Right lobe of liver (tissue), 4 donors: ENCODE measurements at regions not wholly inside any gene's neighbourhood (a gene's known extent, or its start where the extent isn't known, plus 50 kb on each side); places are given as distances from the start of the nearest gene placed in this dataset.

Experiments
- POLR2A ChIP-seq: fragments of 450-650 bp; IDR thresholded peaks from one replicate; pipeline ENCODE4 v1.6.1; 2017; ENCODE audit warnings: antibody characterized with exemption, mild to moderate bottlenecking
- TF ChIP-seq, protein P1 (sequence below), 4 donors: fragments of 200-600 bp in 3 of 4; fragments of 450-650 bp in 1 of 4; IDR thresholded peaks; one replicate each; pipeline versions ENCODE4 v1.5.1 to v1.8.0; 2016 to 2022; ENCODE audit warnings: antibody characterized with exemption in 4 of 4, mild to moderate bottlenecking in 2 of 4
- donor health status: DM: no; HTN: no; CAD: no.
- donor health status: DM: no; HTN: no; CAD: no.
- donor health status: DM: no; HTN: yes; CAD: no.

DNA sequence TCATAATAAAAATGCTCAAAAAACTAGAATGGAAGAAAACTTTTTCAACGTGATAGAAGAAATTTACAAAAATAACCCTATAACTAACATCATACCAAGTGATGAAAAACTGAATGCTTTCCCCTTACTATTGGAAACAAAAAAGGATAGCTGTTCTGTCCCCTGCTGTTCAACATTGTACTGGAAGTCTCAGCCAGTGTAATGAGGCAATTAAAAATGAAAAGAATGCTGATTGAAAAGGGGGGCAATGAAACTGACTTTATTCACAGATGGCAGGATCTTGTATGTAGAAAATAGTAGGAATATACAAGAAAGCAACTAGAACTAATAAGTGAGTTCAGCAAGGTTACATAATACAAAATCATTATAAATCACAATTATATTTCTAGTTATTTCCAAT, 337.9 kb upstream of the KITLG start:
- no peak for TF ChIP-seq POLR2A
- TF ChIP-seq, protein P1, sequence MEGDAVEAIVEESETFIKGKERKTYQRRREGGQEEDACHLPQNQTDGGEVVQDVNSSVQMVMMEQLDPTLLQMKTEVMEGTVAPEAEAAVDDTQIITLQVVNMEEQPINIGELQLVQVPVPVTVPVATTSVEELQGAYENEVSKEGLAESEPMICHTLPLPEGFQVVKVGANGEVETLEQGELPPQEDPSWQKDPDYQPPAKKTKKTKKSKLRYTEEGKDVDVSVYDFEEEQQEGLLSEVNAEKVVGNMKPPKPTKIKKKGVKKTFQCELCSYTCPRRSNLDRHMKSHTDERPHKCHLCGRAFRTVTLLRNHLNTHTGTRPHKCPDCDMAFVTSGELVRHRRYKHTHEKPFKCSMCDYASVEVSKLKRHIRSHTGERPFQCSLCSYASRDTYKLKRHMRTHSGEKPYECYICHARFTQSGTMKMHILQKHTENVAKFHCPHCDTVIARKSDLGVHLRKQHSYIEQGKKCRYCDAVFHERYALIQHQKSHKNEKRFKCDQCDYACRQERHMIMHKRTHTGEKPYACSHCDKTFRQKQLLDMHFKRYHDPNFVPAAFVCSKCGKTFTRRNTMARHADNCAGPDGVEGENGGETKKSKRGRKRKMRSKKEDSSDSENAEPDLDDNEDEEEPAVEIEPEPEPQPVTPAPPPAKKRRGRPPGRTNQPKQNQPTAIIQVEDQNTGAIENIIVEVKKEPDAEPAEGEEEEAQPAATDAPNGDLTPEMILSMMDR (IDR thresholded peaks at IDR 0.05): no peak
